Uterus (tissue), 3 donors: ENCODE measurements at regions not wholly inside any gene's neighbourhood (a gene's known extent, or its start where the extent isn't known, plus 50 kb on each side); places are given as distances from the start of the nearest gene placed in this dataset.

ENCODE experiments used
- DNase-seq, 2 donors: peaks; one replicate each; pipeline ENCODE4 v3.0.0-alpha.2; 2019 to 2020
- H3K27ac ChIP-seq, 2 donors: fragments of 200-600 bp; sonication (generic); 1 replicate in 1 of 2; 2 replicates in 1 of 2; pipeline ENCODE4 v1.5.1; 2016 to 2018
- H3K27me3 ChIP-seq, 2 donors: fragments of 200-600 bp; sonication (generic); one replicate each; pipeline ENCODE4 v1.5.1; 2018 to 2019; ENCODE audit warnings: control low read depth in 1 of 2
- H3K36me3 ChIP-seq, 2 donors: fragments of 200-600 bp; sonication (generic); one replicate each; pipeline ENCODE4 v1.5.1; 2019; ENCODE audit warnings: control low read depth in 1 of 2
- H3K4me1 ChIP-seq, 2 donors: fragments of 200-600 bp; sonication (generic); one replicate each; pipeline ENCODE4 v1.5.1; 2018 to 2019; ENCODE audit warnings: control low read depth in 1 of 2
- H3K4me3 ChIP-seq, 2 donors: fragments of 200-600 bp; sonication (generic); 1 replicate in 1 of 2; 2 replicates in 1 of 2; pipeline ENCODE4 v1.5.1; 2018 to 2019; ENCODE audit warnings: mild to moderate bottlenecking in 1 of 2
- H3K9me3 ChIP-seq, 2 donors: fragments of 200-600 bp; sonication (generic); one replicate each; pipeline ENCODE4 v1.5.1; 2019; ENCODE audit warnings: control low read depth in 1 of 2
- CTCF ChIP-seq, 4 experiments: fragments of 200-600 bp in 2 of 4; fragments of 450-650 bp in 2 of 4; sonication (generic) in 2 of 4; IDR thresholded peaks; one replicate each; pipeline ENCODE4 v1.5.1; 2016 to 2019; ENCODE audit warnings: antibody characterized with exemption in 4 of 4, mild to moderate bottlenecking in 2 of 4, moderate library complexity in 1 of 4
- POLR2A ChIP-seq, 2 donors: fragments of 450-650 bp; IDR thresholded peaks; one replicate each; pipeline ENCODE4 v1.6.1; 2016; ENCODE audit warnings: antibody characterized with exemption in 2 of 2, mild to moderate bottlenecking in 1 of 2, moderate library complexity in 1 of 2
- intact Hi-C: fragments of 100-400 bp; cut with DNase I; formaldehyde crosslinking; loops from one replicate; pipeline ENCODE4 v1.15.1; 2023; ENCODE audit warnings: low total_unique reads
- donor health status: DM: yes; HTN: yes; CAD: no.

- H3K9me3 ChIP-seq, result peaks cover 0 to 4% of the 10 kb centered on the region in 2 donors
- no peaks in the 10 kb centered on the region for H3K4me1 ChIP-seq
- H3K27ac ChIP-seq, result no peak overlapping the region
- no peaks in the 10 kb centered on the region for H3K27me3 ChIP-seq
- intact Hi-C loops, result no loop called here
- TF ChIP-seq CTCF (IDR thresholded peaks at IDR 0.05), result no peak
- no peak for TF ChIP-seq POLR2A (IDR thresholded peaks at IDR 0.05)
- H3K4me3 ChIP-seq, result no peak overlapping the region
- no peak for DNase-seq
- H3K36me3 ChIP-seq, result no peaks in the 10 kb centered on the region
These were observed 263.5 kb upstream of the POU3F1 start for GRCh38 chr1:38310079-38310478.

- H3K4me1 ChIP-seq, result no peaks in the 10 kb centered on the region
- H3K4me3 ChIP-seq, result no peak overlapping the region
- intact Hi-C loops, result no loop called here
- no peaks in the 10 kb centered on the region for H3K36me3 ChIP-seq
- H3K27me3 ChIP-seq, result no peaks in the 10 kb centered on the region
- no peak overlapping the region for H3K27ac ChIP-seq
- DNase-seq, result no peak
- TF ChIP-seq POLR2A (IDR thresholded peaks at IDR 0.05) (no peak), CTCF (IDR thresholded peaks at IDR 0.05) (no peak)
- H3K9me3 ChIP-seq, result peaks cover 0 to 4% of the 10 kb centered on the region in 2 donors
These were observed 262.2 kb upstream of the POU3F1 start for GRCh38 chr1:38308780-38309179.

- no peaks in the 10 kb centered on the region for H3K36me3 ChIP-seq
- H3K4me1 ChIP-seq, result no peaks in the 10 kb centered on the region
- TF ChIP-seq POLR2A (IDR thresholded peaks at IDR 0.05) (no peak), CTCF (IDR thresholded peaks at IDR 0.05) (no peak)
- no peaks in the 10 kb centered on the region for H3K27me3 ChIP-seq
- H3K9me3 ChIP-seq, result no peaks in the 10 kb centered on the region
- H3K27ac ChIP-seq, result no peak overlapping the region
- DNase-seq, result no peak
- intact Hi-C loops, result no loop called here
- no peak overlapping the region for H3K4me3 ChIP-seq
These were observed 259.1 kb upstream of the POU3F1 start for GRCh38 chr1:38305666-38306065.

GRCh38 chr1:38303843-38304242, 257.2 kb upstream of the POU3F1 start:
- no peak for DNase-seq
- intact Hi-C loops, result no loop called here

GRCh38 chr1:38301040-38301439, 254.4 kb upstream of the POU3F1 start:
- H3K4me3 ChIP-seq, result no peak overlapping the region
- H3K9me3 ChIP-seq, result no peaks in the 10 kb centered on the region
- H3K4me1 ChIP-seq, result no peaks in the 10 kb centered on the region
- DNase-seq, result no peak
- intact Hi-C loops, result no loop called here
- no peaks in the 10 kb centered on the region for H3K27me3 ChIP-seq
- no peaks in the 10 kb centered on the region for H3K36me3 ChIP-seq
- no peak overlapping the region for H3K27ac ChIP-seq
- TF ChIP-seq CTCF (IDR thresholded peaks at IDR 0.05) (no peak), POLR2A (IDR thresholded peaks at IDR 0.05) (no peak)

More at GRCh38 chr1:38303843-38304242, 257.2 kb upstream of the POU3F1 start:
- Histone ChIP-seq H3K4me3 (no peak overlapping the region), H3K27me3 (no peaks in the 10 kb centered on the region), H3K27ac (no peak overlapping the region), H3K36me3 (no peaks in the 10 kb centered on the region), H3K9me3 (no peaks in the 10 kb centered on the region), H3K4me1 (no peaks in the 10 kb centered on the region)
- TF ChIP-seq POLR2A (IDR thresholded peaks at IDR 0.05) (no peak), CTCF (IDR thresholded peaks at IDR 0.05) (no peak)
